ENCODE measurements at regions not wholly inside any gene's neighbourhood (a gene's known extent, or its start where the extent isn't known, plus 50 kb on each side); places are given as distances from the start of the nearest gene placed in this dataset.

DNA sequence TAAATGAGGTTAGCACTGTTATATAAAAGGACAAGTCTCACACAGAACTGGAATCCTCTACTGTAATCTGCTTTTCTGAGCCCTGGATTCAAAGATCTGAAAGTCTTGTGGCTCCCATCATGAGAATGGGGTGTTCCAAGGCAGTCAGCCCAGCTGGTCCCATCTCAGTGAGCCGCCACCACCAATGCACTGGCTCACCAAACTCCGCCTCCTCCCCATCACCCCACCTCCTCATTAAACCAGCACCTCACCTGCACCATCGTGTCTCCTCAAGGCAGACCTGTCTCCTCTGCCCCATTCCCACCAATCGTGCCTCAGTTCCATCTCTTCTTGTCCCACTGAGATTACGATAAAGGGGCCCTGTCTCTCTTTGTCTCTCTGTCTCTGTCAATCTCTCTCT is 166.7 kb downstream of the USP12 start:
- DNase-seq: peak; percentile 56
- 85 to 94% (median 87%) methylated on average over 5 of the region's 5 CpGs for WGBS, 5 donors
- TF ChIP-seq POLR2AphosphoS5 (IDR thresholded peaks at IDR 0.05): no peak
- no peak for TF ChIP-seq POLR2A (IDR thresholded peaks at IDR 0.05)
- TF ChIP-seq CTCF (IDR thresholded peaks at IDR 0.05 in 8 of 11, conservative IDR thresholded peaks at IDR 0.05 in 3 of 11): no peak

GRCh38 chr13:27004326-27004725 is 167.3 kb downstream of the USP12 start:
- WGBS, 5 donors: 81 to 90% (median 86%) methylated on average over 4 of the region's 4 CpGs

More for the DNA sequence above, 166.7 kb downstream of the USP12 start:
- Histone ChIP-seq H3K27me3 (replicated peaks in 1 of 7) (peaks cover 0 to 26% (median 21%) of the 10 kb centered on the region in 7 donors), H3K4me3 (no peak overlapping the region), H3K36me3 (no peaks in the 10 kb centered on the region), H3K27ac (peak overlapping the region in 2 of 8 donors; percentile 7 to 21), H3K4me1 (peaks cover 6 to 35% (median 15%) of the 10 kb centered on the region in 6 donors), H3K9me3 (peaks cover 0 to 4% (median 0%) of the 10 kb centered on the region in 8 donors)
- intact Hi-C loops (cut with DNase I; ENCODE audit: low total_unique reads): no loop called here

DNA sequence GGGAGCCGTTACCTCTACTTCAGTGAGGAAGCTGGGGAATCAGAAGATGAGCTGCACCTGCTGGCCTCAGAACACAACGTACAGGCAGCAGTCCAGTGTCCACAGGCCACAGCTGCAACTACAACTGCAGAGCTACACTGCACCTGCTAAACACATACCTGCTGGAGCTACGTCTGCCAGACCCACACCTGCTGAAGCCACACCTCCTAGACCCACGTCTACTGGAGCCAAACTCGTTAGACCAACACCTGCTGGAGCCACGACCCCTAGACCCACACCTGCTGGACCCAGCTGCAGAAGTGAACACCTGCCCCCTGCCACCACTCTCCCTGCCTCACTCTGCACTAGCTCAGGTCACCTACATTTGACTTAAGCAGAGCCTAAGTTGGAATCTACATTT is 169.9 kb downstream of the USP12 start:
- Histone ChIP-seq H3K36me3 (no peaks in the 10 kb centered on the region), H3K4me1 (peaks cover 11 to 49% (median 24%) of the 10 kb centered on the region in 6 donors), H3K27me3 (replicated peaks in 1 of 7) (peaks cover 0 to 16% (median 14%) of the 10 kb centered on the region in 7 donors), H3K4me3 (no peak overlapping the region), H3K27ac (peak overlapping the region in 2 of 8 donors; percentile 22 to 23), H3K9me3 (peaks cover 0 to 4% (median 0%) of the 10 kb centered on the region in 8 donors)
- intact Hi-C loops (cut with DNase I; ENCODE audit: low total_unique reads): no loop called here
- TF ChIP-seq POLR2A (IDR thresholded peaks at IDR 0.05): no peak
- TF ChIP-seq POLR2AphosphoS5 (IDR thresholded peaks at IDR 0.05): peak; percentile 58 to 82 (median 74)
- TF ChIP-seq CTCF (IDR thresholded peaks at IDR 0.05 in 8 of 11, conservative IDR thresholded peaks at IDR 0.05 in 3 of 11): peak in 1 of 11 experiments; percentile 32
- DNase-seq: no peak
- WGBS, 5 donors: 43 to 71% (median 66%) methylated on average over 6 of the region's 6 CpGs

More at GRCh38 chr13:27004326-27004725, 167.3 kb downstream of the USP12 start:
- intact Hi-C loops (cut with DNase I; ENCODE audit: low total_unique reads): no loop called here
- Histone ChIP-seq H3K4me1 (peaks cover 6 to 35% (median 15%) of the 10 kb centered on the region in 6 donors), H3K9me3 (peaks cover 0 to 4% (median 0%) of the 10 kb centered on the region in 8 donors), H3K36me3 (no peaks in the 10 kb centered on the region), H3K4me3 (no peak overlapping the region), H3K27me3 (replicated peaks in 1 of 7) (peaks cover 0 to 26% (median 21%) of the 10 kb centered on the region in 7 donors), H3K27ac (no peak overlapping the region)
- TF ChIP-seq POLR2A (IDR thresholded peaks at IDR 0.05) (no peak), CTCF (IDR thresholded peaks at IDR 0.05 in 8 of 11, conservative IDR thresholded peaks at IDR 0.05 in 3 of 11) (no peak), POLR2AphosphoS5 (IDR thresholded peaks at IDR 0.05) (no peak)
- no peak for DNase-seq

DNA sequence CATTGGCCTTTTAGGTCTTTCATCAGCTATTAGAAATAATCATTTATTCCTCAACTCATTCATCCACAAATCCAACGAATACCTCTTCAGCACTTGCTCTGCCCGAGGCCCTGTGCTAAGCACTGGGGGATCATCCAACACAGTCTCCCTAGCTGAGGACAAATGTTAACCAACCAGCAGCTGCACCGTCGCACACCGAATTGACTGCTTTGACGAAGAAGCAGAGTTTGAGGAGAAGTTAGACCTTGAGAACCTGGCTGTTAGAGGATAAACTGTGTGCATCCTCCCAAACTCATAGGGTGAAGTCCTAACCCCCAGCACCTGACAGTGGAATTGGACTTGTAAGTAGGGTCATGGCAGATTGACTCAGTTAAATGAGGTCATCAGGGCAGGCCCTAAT is 170.9 kb downstream of the USP12 start:
- WGBS, 5 donors: 78 to 86% (median 83%) methylated on average over 6 of the region's 6 CpGs
- Histone ChIP-seq H3K27ac (peak overlapping the region in 1 of 8 donors; percentile 22), H3K27me3 (replicated peaks in 1 of 7) (peaks cover 0 to 6% (median 4%) of the 10 kb centered on the region in 7 donors), H3K4me3 (no peak overlapping the region), H3K4me1 (peaks cover 3 to 47% (median 14%) of the 10 kb centered on the region in 6 donors), H3K36me3 (no peaks in the 10 kb centered on the region), H3K9me3 (peaks cover 0 to 4% (median 0%) of the 10 kb centered on the region in 8 donors)
- TF ChIP-seq POLR2A (IDR thresholded peaks at IDR 0.05) (no peak), POLR2AphosphoS5 (IDR thresholded peaks at IDR 0.05) (no peak), CTCF (IDR thresholded peaks at IDR 0.05 in 8 of 11, conservative IDR thresholded peaks at IDR 0.05 in 3 of 11) (no peak)
- intact Hi-C loops (cut with DNase I; ENCODE audit: low total_unique reads): no loop called here
- DNase-seq: no peak
